Neuronal stem cell (in vitro differentiated cells): ENCODE measurements at regions not wholly inside any gene's neighbourhood (a gene's known extent, or its start where the extent isn't known, plus 50 kb on each side); places are given as distances from the start of the nearest gene placed in this dataset.

Source experiments
- DNase-seq: peaks from one replicate; pipeline ENCODE4 v3.0.0-alpha.2; 2013; ENCODE audit warnings: low spot score
- H2AFZ ChIP-seq: one replicate; pipeline ENCODE4 v1.6.1; 2013; ENCODE audit warnings: mild to moderate bottlenecking, low read length, inconsistent platforms
- H2AK5ac ChIP-seq: 2 replicates; pipeline ENCODE4 v1.6.1; 2013; ENCODE audit warnings: low read depth, mild to moderate bottlenecking, inconsistent platforms, low read length, moderate library complexity, mixed read lengths
- H2BK120ac ChIP-seq: 2 replicates; pipeline ENCODE4 v1.6.1; 2013; ENCODE audit warnings: low read depth, mild to moderate bottlenecking, inconsistent platforms, low read length, moderate library complexity, mixed read lengths
- H2BK12ac ChIP-seq: one replicate; pipeline ENCODE4 v1.6.1; 2013; ENCODE audit warnings: low read length, inconsistent platforms
- H2BK15ac ChIP-seq: 2 replicates; pipeline ENCODE4 v1.6.1; 2013; ENCODE audit warnings: mild to moderate bottlenecking, low read length, inconsistent platforms, mixed read lengths
- H2BK5ac ChIP-seq: one replicate; pipeline ENCODE4 v1.6.1; 2013; ENCODE audit warnings: inconsistent platforms, mild to moderate bottlenecking, low read length, moderate library complexity
- H3K14ac ChIP-seq: one replicate; pipeline ENCODE4 v1.6.1; 2013; ENCODE audit warnings: low read length, inconsistent platforms
- H3K18ac ChIP-seq: 2 replicates; pipeline ENCODE4 v1.6.1; 2013; ENCODE audit warnings: low read length, inconsistent platforms
- H3K23ac ChIP-seq: 2 replicates; pipeline ENCODE4 v1.6.1; 2013; ENCODE audit warnings: low read depth, mild to moderate bottlenecking, mixed read lengths, low read length, inconsistent platforms; ENCODE audit not compliant: poor library complexity
- H3K27ac ChIP-seq: replicated peaks from 3 replicates; pipeline ENCODE4 v1.5.1; 2013; ENCODE audit warnings: low read length, inconsistent platforms
- H3K27me3 ChIP-seq, 3 experiments: 2 replicates each; pipeline ENCODE4 v1.6.1; 2013; ENCODE audit warnings: low read length in 3 of 3, mild to moderate bottlenecking in 2 of 3, inconsistent platforms in 1 of 3, low read depth in 1 of 3, mixed read lengths in 1 of 3, moderate library complexity in 1 of 3; ENCODE audit not compliant: control insufficient read depth in 3 of 3, insufficient read depth in 3 of 3
- H3K36me3 ChIP-seq, 2 donors: replicated peaks in 1 of 2; 2 replicates each; pipeline ENCODE4 v1.6.1; 2013; ENCODE audit warnings: low read length in 2 of 2; ENCODE audit not compliant: control insufficient read depth in 2 of 2, insufficient read depth in 2 of 2
- H3K4ac ChIP-seq: 2 replicates; pipeline ENCODE4 v1.6.1; 2013; ENCODE audit warnings: inconsistent platforms, mild to moderate bottlenecking, low read length, moderate library complexity
- H3K4me1 ChIP-seq, 2 donors: 1 replicate in 1 of 2; 2 replicates in 1 of 2; pipeline ENCODE4 v1.6.1; 2013; ENCODE audit warnings: low read length in 2 of 2, low read depth in 1 of 2; ENCODE audit not compliant: control insufficient read depth in 2 of 2, insufficient read depth in 1 of 2
- H3K4me2 ChIP-seq: one replicate; pipeline ENCODE4 v1.6.1; 2013; ENCODE audit warnings: mild to moderate bottlenecking, low read length, inconsistent platforms; ENCODE audit not compliant: insufficient read depth, poor library complexity, severe bottlenecking
- H3K4me3 ChIP-seq, 2 donors: 2 replicates each; pipeline ENCODE4 v1.5.1; 2013; ENCODE audit warnings: low read length in 2 of 2, mild to moderate bottlenecking in 2 of 2, inconsistent platforms in 1 of 2, moderate library complexity in 1 of 2
- H3K79me1 ChIP-seq: one replicate; pipeline ENCODE4 v1.6.1; 2013; ENCODE audit warnings: low read depth, mild to moderate bottlenecking, inconsistent platforms, low read length, moderate library complexity
- H3K9ac ChIP-seq: one replicate; pipeline ENCODE4 v1.6.1; 2013; ENCODE audit warnings: mild to moderate bottlenecking, low read depth, low read length, inconsistent platforms; ENCODE audit not compliant: poor library complexity
- H3K9me3 ChIP-seq, 2 donors: replicated peaks in 1 of 2; 2 replicates each; pipeline versions ENCODE3 to v1.6.1; 2013; ENCODE audit warnings: low read length in 2 of 2, mild to moderate bottlenecking in 2 of 2, inconsistent platforms in 1 of 2, low read depth in 1 of 2, mixed read lengths in 1 of 2, moderate library complexity in 1 of 2; ENCODE audit not compliant: control insufficient read depth in 2 of 2, insufficient read depth in 1 of 2
- H4K8ac ChIP-seq: one replicate; pipeline ENCODE4 v1.6.1; 2013; ENCODE audit warnings: low read depth, mild to moderate bottlenecking, inconsistent platforms, low read length, moderate library complexity
- H4K91ac ChIP-seq: one replicate; pipeline ENCODE4 v1.6.1; 2013; ENCODE audit warnings: low read length, low read depth, mild to moderate bottlenecking, inconsistent platforms; ENCODE audit not compliant: poor library complexity
- WGBS, 2 donors: extraction: QIAGEN DNeasy Blood & Tissue Kit; methylation state at CpG; one replicate each; pipeline ENCODE4 v1.1.7; 2013; ENCODE audit warnings: missing lambda C conversion rate in 2 of 2, mixed read lengths in 1 of 2; ENCODE audit not compliant: insufficient read length in 2 of 2, insufficient replicate concordance in 1 of 2; ENCODE audit errors: extremely low coverage in 2 of 2; 5-methylcytosine and 5-hydroxymethylcytosine counted together

GRCh38 chr13:76214001-76214400 is 577.9 kb downstream of the LMO7 start:
- no CpG with 5 or more reads among the region's 1 CpG for WGBS, 2 donors
- Histone ChIP-seq H3K36me3 (no peaks in the 10 kb centered on the region), H3K4me3 (no peak overlapping the region), H3K14ac (no peak overlapping the region), H3K4me1 (peaks cover 0 to 2% of the 10 kb centered on the region in 2 donors), H3K4ac (no peak overlapping the region), H2AFZ (no peak overlapping the region), H3K18ac (no peak overlapping the region), H3K9ac (no peak overlapping the region), H3K9me3 (no peaks in the 10 kb centered on the region), H3K23ac (no peak overlapping the region), H3K27ac (no peak overlapping the region), H2BK120ac (no peak overlapping the region), H2BK5ac (no peak overlapping the region), H3K4me2 (no peak overlapping the region), H3K79me1 (no peaks in the 10 kb centered on the region), H2BK15ac (no peak overlapping the region), H4K91ac (no peak overlapping the region), H2BK12ac (no peak overlapping the region), H4K8ac (no peak overlapping the region), H2AK5ac (no peak overlapping the region), H3K27me3 (no peaks in the 10 kb centered on the region)
- DNase-seq, result no peak

- no peak overlapping the region for H3K14ac ChIP-seq
- no peak overlapping the region for H4K91ac ChIP-seq
- no peak for DNase-seq
- no peak overlapping the region for H3K9ac ChIP-seq
- no peak overlapping the region for H3K4ac ChIP-seq
- H2BK15ac ChIP-seq, result no peak overlapping the region
- no peak overlapping the region for H4K8ac ChIP-seq
- no peak overlapping the region for H3K4me3 ChIP-seq
- no peak overlapping the region for H2BK120ac ChIP-seq
- no peak overlapping the region for H2BK5ac ChIP-seq
- no peaks in the 10 kb centered on the region for H3K79me1 ChIP-seq
- no peak overlapping the region for H3K27ac ChIP-seq
- WGBS, 2 donors, result no CpG with 5 or more reads among the region's 3 CpGs
- H3K4me2 ChIP-seq, result no peak overlapping the region
- H3K9me3 ChIP-seq, result no peaks in the 10 kb centered on the region
- no peak overlapping the region for H3K23ac ChIP-seq
- H3K27me3 ChIP-seq, result no peaks in the 10 kb centered on the region
- H2BK12ac ChIP-seq, result no peak overlapping the region
- no peaks in the 10 kb centered on the region for H3K36me3 ChIP-seq
- peaks cover 0 to 2% of the 10 kb centered on the region in 2 donors for H3K4me1 ChIP-seq
- H2AFZ ChIP-seq, result no peak overlapping the region
- H2AK5ac ChIP-seq, result no peak overlapping the region
- H3K18ac ChIP-seq, result no peak overlapping the region
These were observed 577.3 kb downstream of the LMO7 start for GRCh38 chr13:76213423-76213904.

- Histone ChIP-seq H3K23ac (no peak overlapping the region), H2BK12ac (no peak overlapping the region), H4K91ac (no peak overlapping the region), H3K4me2 (no peak overlapping the region), H3K36me3 (no peaks in the 10 kb centered on the region), H2BK120ac (no peak overlapping the region), H3K18ac (no peak overlapping the region), H3K4me1 (peaks cover 0 to 2% of the 10 kb centered on the region in 2 donors), H3K9ac (no peak overlapping the region), H2BK15ac (no peak overlapping the region), H3K27me3 (no peaks in the 10 kb centered on the region), H3K14ac (no peak overlapping the region), H3K79me1 (no peaks in the 10 kb centered on the region), H3K9me3 (no peaks in the 10 kb centered on the region), H2AK5ac (no peak overlapping the region), H2BK5ac (no peak overlapping the region), H3K4ac (no peak overlapping the region), H4K8ac (no peak overlapping the region), H3K27ac (no peak overlapping the region), H3K4me3 (no peak overlapping the region), H2AFZ (no peak overlapping the region)
- DNase-seq, result no peak
- no CpG with 5 or more reads among the region's 1 CpG for WGBS, 2 donors
These were observed 574.1 kb downstream of the LMO7 start for GRCh38 chr13:76210262-76210661.

- Histone ChIP-seq H3K27ac (no peak overlapping the region), H3K79me1 (no peaks in the 10 kb centered on the region), H2BK5ac (no peak overlapping the region), H3K9ac (no peak overlapping the region), H3K4me1 (no peaks in the 10 kb centered on the region), H3K9me3 (no peaks in the 10 kb centered on the region), H3K27me3 (no peaks in the 10 kb centered on the region), H3K4me2 (no peak overlapping the region), H2AFZ (no peak overlapping the region), H3K4ac (no peak overlapping the region), H3K18ac (no peak overlapping the region), H3K14ac (no peak overlapping the region), H2BK120ac (no peak overlapping the region), H3K4me3 (no peak overlapping the region), H2AK5ac (no peak overlapping the region), H3K23ac (no peak overlapping the region), H2BK15ac (no peak overlapping the region), H4K91ac (no peak overlapping the region), H4K8ac (no peak overlapping the region), H2BK12ac (no peak overlapping the region), H3K36me3 (no peaks in the 10 kb centered on the region)
- DNase-seq, result no peak
- WGBS, 2 donors, result no CpG with 5 or more reads among the region's 3 CpGs
These were observed 562.5 kb downstream of the LMO7 start for GRCh38 chr13:76198568-76199163.
